GM12878 (cell line): ENCODE measurements at regions not wholly inside any gene's neighbourhood (a gene's known extent, or its start where the extent isn't known, plus 50 kb on each side); places are given as distances from the start of the nearest gene placed in this dataset.
A peak's percentile ranks its signal among the peaks of the same experiment; 100 is the strongest.
"Not testable (repeated sequence)": the region's sequence is repeated elsewhere in the genome, so short reads cannot be mapped to it uniquely, and the experiment has no call there.

Experiments used
- ATAC-seq: fragments of 200-7000 bp; cut with Tn5 transposase; 3 replicates; pipeline ENCODE4 v1.9.1; 2020; ENCODE audit warnings: mild to moderate bottlenecking, moderate library complexity
- BruUV-seq: library from RNA; stranded (reverse); fragments of 400-500 nt; replicated peaks from 2 replicates; lab custom pipeline; 2021; lab: Mats Ljungman, UMichigan
- CTCF ChIA-PET: fragments of 300-600 bp; sonication (Branson Sonifier 250); formaldehyde crosslinking; extraction: SDS; loops from one replicate; lab custom pipeline; 2021; ENCODE audit warnings: inconsistent platforms; lab: Yijun Ruan, JAX
- POLR2A ChIA-PET: fragments of 350-600 bp; formaldehyde crosslinking; extraction: SDS; loops from one replicate; lab custom pipeline; 2021; ENCODE audit warnings: inconsistent platforms; lab: Charles Lee
- RAD21 ChIA-PET: fragments of 300-600 bp; sonication (Branson Sonifier 250); formaldehyde crosslinking; loops from one replicate; lab custom pipeline; 2023; ENCODE audit warnings: antibody characterized with exemption; ENCODE audit not compliant: unreplicated experiment; lab: Charles Lee
- SMC1A ChIA-PET: fragments of 300-600 bp; sonication (Branson Sonifier 250); formaldehyde crosslinking; loops from one replicate; lab custom pipeline; 2023; ENCODE audit not compliant: unreplicated experiment, uncharacterized antibody; lab: Charles Lee
- DNase-seq: peaks from one replicate; pipeline ENCODE4 v3.0.0-alpha.2; 2011; ENCODE audit warnings: low read depth, low spot score
- FAIRE-seq: peaks from 3 replicates; lab custom pipeline; 2011; peaks lifted over from hg19 to GRCh38; lab: Jason Lieb, UNC
- H2AFZ ChIP-seq: 2 replicates; pipeline ENCODE4 v1.6.0; 2011; ENCODE audit warnings: low read depth, low read length, control low read depth; ENCODE audit not compliant: control insufficient read depth
- H3K27ac ChIP-seq: 2 replicates; pipeline ENCODE4 v1.5.1; 2011; ENCODE audit warnings: control low read depth; ENCODE audit not compliant: control insufficient read depth, insufficient read depth
- H3K27me3 ChIP-seq, 2 experiments: replicated peaks in 1 of 2; 2 replicates each; pipeline versions ENCODE4 v1.6.0 to v1.6.1; 2011; ENCODE audit warnings: low read length in 1 of 2; ENCODE audit not compliant: control insufficient read depth in 2 of 2, insufficient read depth in 2 of 2
- H3K36me3 ChIP-seq, 2 experiments: 2 replicates each; pipeline ENCODE4 v1.5.1; 2011; ENCODE audit warnings: low read length in 1 of 2; ENCODE audit not compliant: control insufficient read depth in 2 of 2, insufficient read depth in 2 of 2
- H3K4me1 ChIP-seq: 2 replicates; pipeline ENCODE4 v1.6.1; 2011; ENCODE audit warnings: mild to moderate bottlenecking, low read length, moderate library complexity, mixed read lengths; ENCODE audit not compliant: control insufficient read depth, insufficient read depth
- H3K4me2 ChIP-seq: 2 replicates; pipeline ENCODE4 v1.6.0; 2011; ENCODE audit warnings: control low read depth; ENCODE audit not compliant: control insufficient read depth, insufficient read depth
- H3K4me3 ChIP-seq: fragments of 200-600 bp; sonication (generic); 2 replicates; pipeline ENCODE4 v1.5.1; 2016
- H3K79me2 ChIP-seq: 2 replicates; pipeline ENCODE4 v1.6.0; 2011; ENCODE audit warnings: low read length; ENCODE audit not compliant: control insufficient read depth, insufficient read depth
- H3K9ac ChIP-seq: 2 replicates; pipeline ENCODE4 v1.8.0; 2011; ENCODE audit warnings: low read length, control low read depth, mixed read lengths; ENCODE audit not compliant: control insufficient read depth, insufficient read depth
- H3K9me3 ChIP-seq: replicated peaks from 3 replicates; pipeline ENCODE4 v1.5.1; 2011; ENCODE audit warnings: mild to moderate bottlenecking, low read length; ENCODE audit not compliant: control insufficient read depth, insufficient read depth
- H4K20me1 ChIP-seq: 2 replicates; pipeline ENCODE4 v1.6.0; 2011; ENCODE audit not compliant: control insufficient read depth, insufficient read depth
- WGBS: methylation state at CpG from one replicate; pipeline ENCODE4 v1.1.6; 2016; ENCODE audit warnings: low lambda C conversion rate; ENCODE audit not compliant: insufficient replicate concordance, insufficient coverage; ENCODE audit errors: missing lambda C conversion rate; 5-methylcytosine and 5-hydroxymethylcytosine counted together
- in situ Hi-C: fragments of 300-500 bp; cut with MboI; formaldehyde crosslinking; loops from 9 replicates; pipeline ENCODE4 v1.14.3; 2018; ENCODE audit warnings: mixed read lengths
- intact Hi-C: fragments of 100-400 bp; cut with micrococcal nuclease; formaldehyde crosslinking; loops from one replicate; pipeline ENCODE4 v1.14.2; 2022; ENCODE audit not compliant: unreplicated experiment

GRCh38 chr9:41040705-41041342 lies 87.7 kb downstream of the FOXD4L6 start:
- H3K27me3 ChIP-seq, intact Hi-C loops, H3K4me3 ChIP-seq, H3K27ac ChIP-seq, DNase-seq, H3K9ac ChIP-seq, BruUV-seq, H3K9me3 ChIP-seq, H3K79me2 ChIP-seq, H4K20me1 ChIP-seq, H3K36me3 ChIP-seq, in situ Hi-C loops, H3K4me2 ChIP-seq, H3K4me1 ChIP-seq, FAIRE-seq, CTCF ChIA-PET, SMC1A ChIA-PET, RAD21 ChIA-PET, ATAC-seq, H2AFZ ChIP-seq, POLR2A ChIA-PET: not testable (repeated sequence)

- H3K9me3 ChIP-seq, POLR2A ChIA-PET, H2AFZ ChIP-seq, intact Hi-C loops, H3K27ac ChIP-seq, BruUV-seq, RAD21 ChIA-PET, in situ Hi-C loops, H3K27me3 ChIP-seq, H3K4me3 ChIP-seq, H4K20me1 ChIP-seq, H3K4me1 ChIP-seq, DNase-seq, H3K79me2 ChIP-seq, H3K9ac ChIP-seq, FAIRE-seq, SMC1A ChIA-PET, H3K4me2 ChIP-seq, H3K36me3 ChIP-seq: not testable (repeated sequence)
- CTCF ChIA-PET = interaction anchor here (0.6 kb wide), 1 partner anchor 13 kb away, joined by 3 read pairs; no protein-coding TSS in a partner anchor
- WGBS = 85% methylated on average over 1 of the region's 1 CpG
- peak; percentile 54 for ATAC-seq
These were observed 93.2 kb downstream of the FOXD4L6 start for GRCh38 chr9:41035276-41035675.

- 90% methylated on average over 1 of the region's 1 CpG for WGBS
- intact Hi-C loops, H3K36me3 ChIP-seq, H3K4me3 ChIP-seq, BruUV-seq, H2AFZ ChIP-seq, H3K4me2 ChIP-seq, H3K27ac ChIP-seq, H3K79me2 ChIP-seq, in situ Hi-C loops, FAIRE-seq, H3K27me3 ChIP-seq, H3K9ac ChIP-seq, H3K4me1 ChIP-seq, H3K9me3 ChIP-seq, H4K20me1 ChIP-seq, POLR2A ChIA-PET, DNase-seq, SMC1A ChIA-PET, RAD21 ChIA-PET: not testable (repeated sequence)
- CTCF ChIA-PET = interaction anchor here (0.6 kb wide), 1 partner anchor 13 kb away, joined by 3 read pairs; no protein-coding TSS in a partner anchor
- ATAC-seq = peak; percentile 19
These were observed 93.7 kb downstream of the FOXD4L6 start for GRCh38 chr9:41034699-41035197.

- DNase-seq, H3K4me2 ChIP-seq, ATAC-seq, H4K20me1 ChIP-seq, POLR2A ChIA-PET, FAIRE-seq, H3K79me2 ChIP-seq, SMC1A ChIA-PET, CTCF ChIA-PET, H3K27ac ChIP-seq, H3K36me3 ChIP-seq, RAD21 ChIA-PET, H3K4me3 ChIP-seq, H3K27me3 ChIP-seq, H3K9ac ChIP-seq, H3K9me3 ChIP-seq, BruUV-seq, H2AFZ ChIP-seq, H3K4me1 ChIP-seq, in situ Hi-C loops, intact Hi-C loops: not testable (repeated sequence)
- WGBS = 97% methylated on average over 4 of the region's 4 CpGs
These were observed 94.6 kb downstream of the FOXD4L6 start for GRCh38 chr9:41033877-41034276.
